Adipocyte (in vitro differentiated cells): ENCODE measurements at regions not wholly inside any gene's neighbourhood (a gene's known extent, or its start where the extent isn't known, plus 50 kb on each side); places are given as distances from the start of the nearest gene placed in this dataset.
A peak's percentile ranks its signal among the peaks of the same experiment; 100 is the strongest.

ENCODE experiments used
- DNase-seq: peaks from one replicate; pipeline ENCODE4 v3.0.0-alpha.2; 2015; ENCODE audit warnings: low read depth
- H3K27me3 ChIP-seq: replicated peaks from 2 replicates; pipeline ENCODE4 v1.7.0; 2013; ENCODE audit warnings: mild to moderate bottlenecking, low read length, moderate library complexity; ENCODE audit not compliant: control insufficient read depth, insufficient read depth
- H3K36me3 ChIP-seq: 2 replicates; pipeline ENCODE4 v1.7.0; 2013; ENCODE audit warnings: low read length, mild to moderate bottlenecking, moderate library complexity; ENCODE audit not compliant: control insufficient read depth, insufficient read depth, severe bottlenecking
- H3K4me1 ChIP-seq: 2 replicates; pipeline ENCODE4 v1.7.0; 2013; ENCODE audit warnings: mild to moderate bottlenecking, low read length, moderate library complexity; ENCODE audit not compliant: control insufficient read depth, insufficient read depth
- H3K4me3 ChIP-seq: 2 replicates; pipeline ENCODE4 v1.7.0; 2013; ENCODE audit warnings: mild to moderate bottlenecking, low read length, moderate library complexity
- H3K9ac ChIP-seq: 2 replicates; pipeline ENCODE4 v1.7.0; 2013; ENCODE audit warnings: mild to moderate bottlenecking, low read length, moderate library complexity
- H3K9me3 ChIP-seq: 2 replicates; pipeline ENCODE4 v1.7.0; 2013; ENCODE audit warnings: mild to moderate bottlenecking, low read length, moderate library complexity; ENCODE audit not compliant: control insufficient read depth

DNA sequence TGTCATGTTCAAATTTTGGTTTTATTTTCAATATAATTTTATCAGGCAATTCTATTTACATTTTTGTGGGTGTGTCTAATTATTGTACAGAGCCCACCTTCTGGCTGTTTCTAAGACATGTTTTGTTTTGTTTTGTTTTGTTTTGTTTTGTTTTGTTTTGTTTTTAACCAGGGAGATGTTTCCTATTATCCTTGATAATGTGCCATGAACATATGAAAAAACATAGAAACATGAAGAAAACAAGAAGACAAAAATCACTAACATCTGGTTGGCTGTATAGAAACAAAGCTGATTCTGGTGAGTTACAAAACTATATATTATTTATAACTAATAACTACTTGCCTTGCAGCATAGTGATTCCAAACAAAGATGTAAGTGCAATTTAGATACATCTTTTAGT lies 128.1 kb upstream of the TRPC4 start:
- no peaks in the 10 kb centered on the region for H3K36me3 ChIP-seq
- H3K27me3 ChIP-seq = no peaks in the 10 kb centered on the region
- no peak overlapping the region for H3K9ac ChIP-seq
- H3K9me3 ChIP-seq = no peaks in the 10 kb centered on the region
- H3K4me1 ChIP-seq = no peaks in the 10 kb centered on the region
- no peak for DNase-seq
- no peak overlapping the region for H3K4me3 ChIP-seq

DNA sequence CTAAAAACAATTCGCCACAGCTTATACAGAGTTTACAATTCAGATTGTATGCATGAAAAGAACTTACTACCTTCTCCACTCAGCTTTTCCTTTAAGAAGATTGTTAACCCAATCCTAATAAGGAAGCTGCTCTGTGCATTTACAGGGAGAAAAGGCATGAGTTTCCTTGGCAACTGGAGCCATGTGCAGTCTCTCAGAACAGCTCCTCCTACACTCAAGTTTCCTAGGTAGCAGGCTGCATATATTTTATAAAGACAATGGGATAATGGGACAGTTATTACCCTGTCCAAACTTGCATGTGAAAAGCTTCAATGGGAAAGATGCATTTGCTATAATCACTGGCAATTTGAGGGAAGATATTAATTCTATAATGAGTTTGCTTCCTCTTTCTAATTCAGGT lies 125.5 kb upstream of the TRPC4 start:
- H3K9me3 ChIP-seq = no peaks in the 10 kb centered on the region
- H3K27me3 ChIP-seq = no peaks in the 10 kb centered on the region
- H3K4me1 ChIP-seq = no peaks in the 10 kb centered on the region
- H3K9ac ChIP-seq = no peak overlapping the region
- H3K36me3 ChIP-seq = no peaks in the 10 kb centered on the region
- DNase-seq = peak; percentile 15
- H3K4me3 ChIP-seq = no peak overlapping the region

DNA sequence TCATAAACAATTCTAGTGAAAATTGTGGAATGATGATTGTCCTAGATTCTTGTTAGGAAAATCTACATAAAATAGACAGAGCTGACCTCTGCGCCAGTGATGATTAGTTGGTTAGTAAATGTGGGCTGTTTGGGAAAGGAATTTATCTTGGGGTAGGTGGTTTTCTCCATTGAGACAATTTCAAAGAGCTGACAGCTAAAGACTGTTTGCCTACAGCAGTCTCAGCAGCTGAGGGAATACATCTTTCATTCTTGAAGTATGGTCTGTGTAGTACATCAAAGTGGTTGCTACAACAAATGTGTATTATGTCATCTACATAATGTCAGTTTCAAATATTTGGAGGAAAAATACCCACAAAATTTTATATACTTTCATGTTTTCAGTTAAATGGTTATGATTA lies 117.2 kb upstream of the TRPC4 start:
- Histone ChIP-seq H3K9me3 (no peaks in the 10 kb centered on the region), H3K9ac (no peak overlapping the region), H3K27me3 (no peaks in the 10 kb centered on the region), H3K36me3 (no peaks in the 10 kb centered on the region), H3K4me3 (no peak overlapping the region), H3K4me1 (no peaks in the 10 kb centered on the region)
- DNase-seq = no peak

DNA sequence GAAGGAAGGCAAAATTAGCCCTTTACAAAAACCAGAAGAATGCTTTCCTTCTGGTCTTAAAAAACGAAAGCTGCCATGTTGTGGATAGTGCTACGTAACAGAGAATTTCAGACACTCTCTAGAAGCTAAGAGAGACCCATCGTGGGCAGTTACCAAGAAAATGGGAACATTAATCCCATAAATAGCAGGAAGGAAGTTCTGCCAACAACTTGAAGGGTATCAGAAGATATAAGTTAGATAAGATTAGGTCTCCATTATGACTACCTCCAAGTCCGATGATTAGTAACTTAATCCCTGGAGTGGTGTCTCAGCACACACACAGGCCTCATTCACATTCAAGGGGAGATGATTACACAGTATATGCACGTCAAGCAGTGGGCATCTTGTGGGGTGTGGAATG lies 115.7 kb upstream of the TRPC4 start:
- Histone ChIP-seq H3K4me1 (no peaks in the 10 kb centered on the region), H3K27me3 (no peaks in the 10 kb centered on the region), H3K4me3 (no peak overlapping the region), H3K9me3 (no peaks in the 10 kb centered on the region), H3K9ac (no peak overlapping the region), H3K36me3 (no peaks in the 10 kb centered on the region)
- no peak for DNase-seq

DNA sequence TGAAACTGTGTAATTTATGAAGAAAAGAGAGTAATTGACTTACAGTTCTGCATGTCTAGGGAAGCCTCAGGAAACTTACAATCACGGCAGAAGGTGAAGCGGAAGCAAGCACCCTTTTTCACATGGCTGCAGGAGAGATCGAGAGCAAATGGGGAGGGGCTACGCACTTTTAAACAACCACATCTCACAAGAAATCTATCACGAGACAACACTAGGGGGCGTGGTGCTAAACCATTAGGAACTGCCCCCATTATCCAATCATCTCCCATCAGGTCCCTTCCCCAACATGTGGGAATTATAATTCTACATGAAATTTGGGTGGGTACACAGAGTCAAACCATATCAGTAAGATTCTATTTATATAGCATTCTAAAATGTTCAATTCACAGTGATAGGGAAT lies 114.8 kb upstream of the TRPC4 start:
- H3K9ac ChIP-seq = no peak overlapping the region
- DNase-seq = no peak

DNA sequence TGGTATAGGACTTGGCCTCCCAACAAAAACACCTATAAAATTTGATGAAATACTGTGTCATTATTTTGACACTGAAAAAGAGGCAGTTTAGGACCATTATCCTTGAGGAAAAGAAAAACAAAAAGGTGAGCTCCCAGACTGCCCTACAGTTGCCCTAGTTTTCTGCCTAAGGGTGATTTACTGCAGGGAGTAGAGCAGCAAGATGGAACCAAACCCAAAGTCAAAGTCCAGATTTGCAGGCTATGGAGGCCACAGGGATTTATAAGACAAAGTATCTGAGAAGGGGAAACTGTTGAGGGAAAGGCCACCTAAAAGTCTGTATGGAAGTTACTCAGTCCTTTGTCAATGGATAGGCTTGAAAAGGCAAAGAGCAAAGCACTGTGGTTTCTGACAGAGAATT lies 112.4 kb upstream of the TRPC4 start:
- no peak overlapping the region for H3K4me3 ChIP-seq
- H3K36me3 ChIP-seq = no peaks in the 10 kb centered on the region
- H3K9ac ChIP-seq = no peak overlapping the region
- H3K9me3 ChIP-seq = no peaks in the 10 kb centered on the region
- H3K27me3 ChIP-seq = no peaks in the 10 kb centered on the region
- no peaks in the 10 kb centered on the region for H3K4me1 ChIP-seq
- no peak for DNase-seq

More for the DNA sequence above, 114.8 kb upstream of the TRPC4 start:
- Histone ChIP-seq H3K9me3 (no peaks in the 10 kb centered on the region), H3K4me1 (no peaks in the 10 kb centered on the region), H3K36me3 (no peaks in the 10 kb centered on the region), H3K27me3 (no peaks in the 10 kb centered on the region), H3K4me3 (no peak overlapping the region)

DNA sequence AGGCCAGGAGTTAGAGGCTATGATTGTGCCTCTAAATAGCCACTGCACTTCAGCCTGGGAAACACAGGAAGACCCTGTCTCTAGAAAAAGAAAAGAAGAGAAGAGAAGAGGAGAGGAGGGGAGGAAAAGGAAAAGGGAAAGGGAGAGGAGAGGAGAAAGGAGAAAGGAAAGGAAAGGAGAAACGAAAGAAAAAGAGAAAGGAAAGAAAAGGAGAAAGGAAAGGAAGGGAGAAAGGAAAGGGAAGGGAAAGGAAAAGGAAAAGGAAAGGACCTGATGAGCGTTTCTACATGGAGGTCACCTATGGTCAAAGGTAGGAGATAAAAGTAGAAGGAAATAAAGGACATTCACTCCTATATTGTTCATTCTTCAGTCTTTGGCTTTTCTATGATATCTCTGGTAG lies 109.1 kb upstream of the TRPC4 start:
- no peak for DNase-seq
- no peaks in the 10 kb centered on the region for H3K36me3 ChIP-seq
- H3K9ac ChIP-seq = no peak overlapping the region
- H3K4me1 ChIP-seq = no peaks in the 10 kb centered on the region
- no peaks in the 10 kb centered on the region for H3K27me3 ChIP-seq
- H3K4me3 ChIP-seq = no peak overlapping the region
- no peaks in the 10 kb centered on the region for H3K9me3 ChIP-seq

DNA sequence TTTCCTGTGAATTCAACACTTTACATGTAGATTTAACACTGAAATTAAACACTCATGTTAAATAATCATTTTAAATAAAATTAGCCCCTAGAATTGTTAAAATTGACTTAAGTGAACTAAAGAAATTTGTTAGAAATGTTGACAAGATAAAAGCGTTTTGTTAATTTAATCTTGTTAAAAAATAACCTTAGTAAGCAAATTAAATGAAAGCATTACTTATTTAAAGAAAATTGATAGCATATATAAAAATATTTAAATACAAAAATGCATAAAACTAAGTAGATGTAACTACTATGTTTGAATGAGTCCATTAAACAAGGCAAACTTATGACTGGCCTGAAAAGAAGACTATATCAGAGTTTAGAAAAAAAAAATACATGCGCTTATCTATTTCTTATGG lies 99.0 kb upstream of the TRPC4 start:
- Histone ChIP-seq H3K9me3 (no peaks in the 10 kb centered on the region), H3K36me3 (no peaks in the 10 kb centered on the region), H3K4me3 (no peak overlapping the region), H3K9ac (no peak overlapping the region), H3K4me1 (no peaks in the 10 kb centered on the region), H3K27me3 (no peaks in the 10 kb centered on the region)
- DNase-seq = no peak

DNA sequence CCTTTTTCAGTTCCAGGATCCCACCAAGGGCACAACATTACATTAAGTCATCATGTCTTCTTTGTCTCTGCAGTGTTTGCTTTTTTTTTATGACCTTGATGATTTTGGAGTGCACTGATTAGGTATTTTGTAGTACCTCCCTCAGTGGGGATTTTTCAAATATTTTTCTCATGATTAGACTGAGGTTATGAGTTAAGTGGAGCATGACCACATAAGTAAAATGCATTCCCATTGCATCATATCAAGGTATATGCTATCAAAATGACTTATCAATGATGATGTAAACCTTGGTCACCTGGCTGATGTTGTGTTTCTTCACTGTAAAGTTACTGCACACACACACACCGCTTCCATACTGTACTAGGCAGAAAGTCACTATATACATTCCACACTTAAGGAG lies 96.7 kb upstream of the TRPC4 start:
- DNase-seq = no peak
- Histone ChIP-seq H3K4me1 (no peaks in the 10 kb centered on the region), H3K4me3 (no peak overlapping the region), H3K27me3 (no peaks in the 10 kb centered on the region), H3K9ac (no peak overlapping the region), H3K36me3 (no peaks in the 10 kb centered on the region), H3K9me3 (no peaks in the 10 kb centered on the region)

DNA sequence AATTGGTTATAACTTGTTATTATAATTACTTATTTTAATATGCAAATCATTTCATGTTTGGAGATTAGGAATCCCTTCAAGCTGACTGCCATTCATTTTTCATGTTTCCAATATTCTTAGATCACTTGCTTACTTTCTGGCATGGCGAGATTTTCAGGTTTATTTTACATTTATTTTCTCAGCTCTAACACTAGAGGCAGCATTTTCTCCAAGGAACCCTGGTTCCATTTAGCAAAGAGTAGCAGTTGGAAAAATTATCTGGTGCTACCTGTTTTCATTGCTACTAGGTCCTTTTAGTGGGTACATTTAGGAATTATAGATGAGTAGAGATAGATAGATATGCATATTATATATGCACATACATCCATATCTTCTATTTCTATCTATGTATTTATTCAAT lies 90.9 kb upstream of the TRPC4 start:
- no peaks in the 10 kb centered on the region for H3K27me3 ChIP-seq
- DNase-seq = peak; percentile 1
- H3K9ac ChIP-seq = no peak overlapping the region
- H3K9me3 ChIP-seq = no peaks in the 10 kb centered on the region
- H3K4me1 ChIP-seq = no peaks in the 10 kb centered on the region
- no peak overlapping the region for H3K4me3 ChIP-seq
- no peaks in the 10 kb centered on the region for H3K36me3 ChIP-seq

DNA sequence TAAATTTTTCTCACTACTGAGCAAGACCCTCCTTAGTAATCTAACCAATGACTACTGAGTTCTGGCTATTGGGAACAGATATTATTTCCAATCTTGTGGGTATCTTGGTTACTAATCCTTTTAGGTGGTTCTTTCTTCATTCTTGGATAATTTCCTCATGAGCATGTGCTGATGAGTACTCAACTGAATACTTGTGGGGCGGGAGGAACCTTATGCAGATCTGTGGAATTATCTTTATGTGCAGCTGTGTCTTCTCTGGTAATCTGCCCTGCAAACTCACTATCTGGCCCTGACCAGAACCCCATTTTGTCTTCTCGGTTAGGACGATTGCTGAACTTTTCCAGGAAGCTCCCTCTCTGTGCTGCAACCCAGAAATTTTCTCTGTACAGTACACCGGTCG lies 89.7 kb upstream of the TRPC4 start:
- DNase-seq = no peak
- Histone ChIP-seq H3K27me3 (no peaks in the 10 kb centered on the region), H3K9me3 (no peaks in the 10 kb centered on the region), H3K36me3 (no peaks in the 10 kb centered on the region), H3K9ac (no peak overlapping the region), H3K4me1 (no peaks in the 10 kb centered on the region), H3K4me3 (no peak overlapping the region)

DNA sequence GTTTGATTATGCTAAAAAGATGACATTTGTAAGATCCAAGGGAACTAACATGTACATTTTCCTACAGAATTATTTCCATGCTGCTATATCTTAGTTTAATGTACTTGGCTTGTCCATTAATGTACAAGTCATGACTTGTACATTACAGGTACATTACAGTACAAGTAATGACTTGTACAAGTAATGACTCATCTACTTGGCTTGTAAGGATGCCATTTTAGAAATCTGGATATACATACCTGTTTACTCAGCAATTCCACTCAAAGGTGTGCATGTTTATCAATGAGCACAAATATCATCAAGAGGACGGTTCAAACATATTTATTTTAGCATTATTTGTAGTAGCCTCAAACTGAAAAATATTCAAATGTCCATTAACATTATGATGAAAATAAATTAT lies 87.0 kb upstream of the TRPC4 start:
- H3K36me3 ChIP-seq = no peaks in the 10 kb centered on the region
- no peaks in the 10 kb centered on the region for H3K9me3 ChIP-seq
- no peaks in the 10 kb centered on the region for H3K27me3 ChIP-seq

More for the DNA sequence above, 87.0 kb upstream of the TRPC4 start:
- Histone ChIP-seq H3K4me3 (no peak overlapping the region), H3K4me1 (no peaks in the 10 kb centered on the region), H3K9ac (no peak overlapping the region)
- no peak for DNase-seq
